ENCODE measurements at regions not wholly inside any gene's neighbourhood (a gene's known extent, or its start where the extent isn't known, plus 50 kb on each side); places are given as distances from the start of the nearest gene placed in this dataset.

GRCh38 chr3:78277220-78277619 is 1237.3 kb downstream of the ROBO2 start:
- no peak for TF ChIP-seq CTCF (IDR thresholded peaks at IDR 0.05; ENCODE audit: low read depth, low read length)
- no peak for DNase-seq (ENCODE audit: low read depth in 2 of 2)
- H3K4me3 ChIP-seq (replicated peaks in 1 of 2; ENCODE audit: low read depth in 2 of 2, low read length in 2 of 2) = no peak overlapping the region

GRCh38 chr3:78277801-78278200 is 1237.9 kb downstream of the ROBO2 start:
- no peak for TF ChIP-seq CTCF (IDR thresholded peaks at IDR 0.05; ENCODE audit: low read depth, low read length)
- DNase-seq (ENCODE audit: low read depth in 2 of 2) = no peak
- no peak overlapping the region for H3K4me3 ChIP-seq (replicated peaks in 1 of 2; ENCODE audit: low read depth in 2 of 2, low read length in 2 of 2)

GRCh38 chr3:78279091-78279490 is 1239.2 kb downstream of the ROBO2 start:
- H3K4me3 ChIP-seq (replicated peaks in 1 of 2; ENCODE audit: low read depth in 2 of 2, low read length in 2 of 2) = no peak overlapping the region
- TF ChIP-seq CTCF (IDR thresholded peaks at IDR 0.05; ENCODE audit: low read depth, low read length) = no peak
- DNase-seq (ENCODE audit: low read depth in 2 of 2) = no peak

- no peak overlapping the region for H3K4me3 ChIP-seq (replicated peaks in 1 of 2; ENCODE audit: low read depth in 2 of 2, low read length in 2 of 2)
- TF ChIP-seq CTCF (IDR thresholded peaks at IDR 0.05; ENCODE audit: low read depth, low read length) = no peak
- no peak for DNase-seq (ENCODE audit: low read depth in 2 of 2)
Measured at GRCh38 chr3:78281381-78281780, 1241.5 kb downstream of the ROBO2 start.

- no peak for DNase-seq (ENCODE audit: low read depth in 2 of 2)
- no peak overlapping the region for H3K4me3 ChIP-seq (replicated peaks in 1 of 2; ENCODE audit: low read depth in 2 of 2, low read length in 2 of 2)
- no peak for TF ChIP-seq CTCF (IDR thresholded peaks at IDR 0.05; ENCODE audit: low read depth, low read length)
Measured at GRCh38 chr3:78283994-78284393, 1244.1 kb downstream of the ROBO2 start.

- no peak for DNase-seq (ENCODE audit: low read depth in 2 of 2)
- no peak overlapping the region for H3K4me3 ChIP-seq (replicated peaks in 1 of 2; ENCODE audit: low read depth in 2 of 2, low read length in 2 of 2)
- no peak for TF ChIP-seq CTCF (IDR thresholded peaks at IDR 0.05; ENCODE audit: low read depth, low read length)
Measured at GRCh38 chr3:78285032-78285728, 1245.3 kb downstream of the ROBO2 start.

GRCh38 chr3:78287085-78287484 is 1247.2 kb downstream of the ROBO2 start:
- no peak overlapping the region for H3K4me3 ChIP-seq (replicated peaks in 1 of 2; ENCODE audit: low read depth in 2 of 2, low read length in 2 of 2)
- TF ChIP-seq CTCF (IDR thresholded peaks at IDR 0.05; ENCODE audit: low read depth, low read length) = no peak
- DNase-seq (ENCODE audit: low read depth in 2 of 2) = no peak

All from cardiac fibroblast (primary cell).